ENCODE measurements at regions not wholly inside any gene's neighbourhood (a gene's known extent, or its start where the extent isn't known, plus 50 kb on each side); places are given as distances from the start of the nearest gene placed in this dataset.

- peak; percentile 41 to 82 for DNase-seq
- Histone ChIP-seq H3K4me3 (no peak overlapping the region), H3K27me3 (no peaks in the 10 kb centered on the region), H3K4me1 (peaks cover 0 to 6% (median 4%) of the 10 kb centered on the region in 4 donors), H3K9me3 (no peaks in the 10 kb centered on the region), H3K36me3 (no peaks in the 10 kb centered on the region), H3K27ac (no peak overlapping the region)
- TF ChIP-seq POLR2A (IDR thresholded peaks at IDR 0.05), result no peak
- peak in 5 of 7 experiments; percentile 56 to 87 (median 72) for TF ChIP-seq CTCF (IDR thresholded peaks at IDR 0.05)
- TF ChIP-seq POLR2AphosphoS5 (IDR thresholded peaks at IDR 0.05), result peak in 1 of 3 donors; percentile 11
- TF ChIP-seq EP300 (IDR thresholded peaks at IDR 0.05), result no peak
- 53 to 63% (median 59%) methylated on average over 7 of the region's 7 CpGs for WGBS, 5 donors
- intact Hi-C loops (cut with DNase I; ENCODE audit: low total_unique reads), result loop anchor here (10.0 kb wide), 1 partner anchor 1282 kb away; no protein-coding TSS in a partner anchor
Measured at GRCh38 chr12:30806989-30807694, 52.4 kb upstream of the CAPRIN2 start.

GRCh38 chr12:30805959-30806358 is 51.2 kb upstream of the CAPRIN2 start:
- WGBS, 5 donors, result 22 to 64% (median 50%) methylated on average over 1 of the region's 1 CpG
- intact Hi-C loops (cut with DNase I; ENCODE audit: low total_unique reads), result loop anchor here (10.0 kb wide), 1 partner anchor 1281 kb away; no protein-coding TSS in a partner anchor
- no peaks in the 10 kb centered on the region for H3K9me3 ChIP-seq

More at GRCh38 chr12:30805959-30806358, 51.2 kb upstream of the CAPRIN2 start:
- no peak for TF ChIP-seq POLR2AphosphoS5 (IDR thresholded peaks at IDR 0.05)
- Histone ChIP-seq H3K4me3 (no peak overlapping the region), H3K36me3 (no peaks in the 10 kb centered on the region), H3K4me1 (peaks cover 0 to 6% (median 4%) of the 10 kb centered on the region in 4 donors), H3K27ac (no peak overlapping the region), H3K27me3 (no peaks in the 10 kb centered on the region)
- no peak for DNase-seq

Small RNA genes lying in the stretch of these regions (small RNA-seq; reads per million reads assigned to genes)
- gene PPIAP44, result 0 reads per million in 4 donors
